ENCODE measurements at regions not wholly inside any gene's neighbourhood (a gene's known extent, or its start where the extent isn't known, plus 50 kb on each side); places are given as distances from the start of the nearest gene placed in this dataset.
"Not testable (repeated sequence)": the region's sequence is repeated elsewhere in the genome, so short reads cannot be mapped to it uniquely, and the experiment has no call there.

DNA sequence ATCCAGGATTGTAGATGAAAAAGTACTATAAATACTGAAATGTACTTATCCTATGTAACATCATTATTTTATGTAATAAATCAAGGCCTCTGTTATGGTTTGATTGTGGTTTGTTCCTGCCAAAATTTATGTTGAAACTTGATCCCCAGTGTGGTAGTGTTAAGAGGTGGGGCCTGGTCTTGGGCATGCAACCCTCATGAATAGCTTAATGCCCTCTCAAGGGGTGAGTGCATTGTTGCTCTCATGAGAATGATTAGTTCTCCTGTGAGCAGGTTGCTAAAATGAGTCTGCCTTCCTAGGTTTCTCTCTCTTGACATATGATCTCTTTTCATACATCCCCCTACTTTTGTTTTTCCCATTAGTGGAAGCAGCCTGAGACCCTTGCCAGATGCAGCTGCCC, 915.4 kb downstream of the TSN start:
- DNase-seq = no peak

DNA sequence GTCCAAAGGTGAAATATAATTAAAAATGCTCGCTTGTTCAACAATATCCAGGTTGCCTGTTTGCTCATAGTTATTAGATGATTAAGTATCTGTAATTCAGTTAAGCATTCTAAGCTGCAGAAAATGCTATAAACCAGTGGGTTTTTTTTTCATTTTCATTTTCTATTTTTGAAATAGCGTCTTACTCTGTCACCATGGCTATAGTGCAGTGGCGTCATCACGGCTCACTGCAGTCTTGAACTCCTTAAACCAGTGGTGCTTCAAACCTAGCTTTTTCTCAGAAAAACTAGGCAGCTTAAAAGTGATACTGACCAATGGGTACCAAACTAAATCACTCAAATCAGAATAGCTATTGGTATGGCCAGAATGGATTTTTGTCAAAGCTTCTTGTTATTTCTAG, 925.2 kb downstream of the TSN start:
- no peak for DNase-seq

DNA sequence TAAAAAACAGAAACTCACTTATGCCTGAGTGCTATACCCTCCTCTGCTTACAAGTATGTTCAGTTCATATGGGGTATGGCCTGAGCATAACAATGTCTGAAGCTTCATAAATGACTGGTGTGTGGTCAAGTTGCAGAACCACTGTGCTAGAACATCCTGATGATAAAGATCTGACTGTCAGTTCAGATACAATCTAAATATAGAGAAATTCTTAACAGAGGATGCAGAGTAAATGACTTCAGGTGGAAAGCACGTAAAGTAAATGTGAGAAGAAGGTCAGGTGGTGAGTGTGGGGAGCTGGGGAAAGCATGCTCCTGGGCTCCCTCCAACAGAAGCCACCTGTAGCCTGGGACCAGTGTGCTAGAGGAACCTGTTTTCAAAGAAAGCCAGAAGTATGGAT, 926.2 kb downstream of the TSN start:
- no peak for DNase-seq

DNA sequence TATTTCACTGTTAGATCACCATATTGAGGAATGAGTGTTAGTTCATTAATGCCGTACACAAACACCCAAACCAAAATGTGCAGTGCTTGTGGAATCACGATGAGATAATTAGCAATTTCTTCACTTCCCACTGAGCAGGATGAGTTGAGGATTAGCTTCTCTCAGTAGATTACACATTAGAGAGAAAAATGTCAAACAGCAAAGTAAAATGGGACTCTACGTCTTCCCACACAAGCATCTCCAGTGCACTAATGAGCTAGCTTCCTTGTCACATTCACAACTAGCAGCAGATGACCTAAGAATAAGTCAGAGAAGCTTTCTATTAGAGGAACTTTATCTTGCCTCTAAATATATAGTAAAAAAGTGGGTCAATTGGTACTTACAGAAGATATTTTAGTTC, 926.9 kb downstream of the TSN start:
- no peak for DNase-seq

DNA sequence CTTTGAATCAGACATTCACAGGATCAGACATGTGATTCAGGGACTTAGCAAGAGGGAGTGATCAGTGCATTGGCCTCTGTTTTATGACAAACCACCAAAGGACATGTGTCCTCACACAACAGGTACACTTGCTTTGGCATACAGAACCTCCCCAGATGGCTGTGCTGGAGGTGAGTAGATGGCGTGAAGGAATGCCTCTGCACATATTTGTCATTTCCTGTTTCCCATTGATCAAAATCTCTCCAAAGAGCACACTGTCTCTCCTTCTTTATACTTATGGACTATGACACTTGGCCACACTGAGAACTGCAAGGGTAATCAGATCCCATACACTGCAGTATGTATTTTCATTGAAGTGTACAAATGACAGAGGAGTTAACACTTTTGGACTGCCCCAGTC, 927.6 kb downstream of the TSN start:
- no peak for DNase-seq

DNA sequence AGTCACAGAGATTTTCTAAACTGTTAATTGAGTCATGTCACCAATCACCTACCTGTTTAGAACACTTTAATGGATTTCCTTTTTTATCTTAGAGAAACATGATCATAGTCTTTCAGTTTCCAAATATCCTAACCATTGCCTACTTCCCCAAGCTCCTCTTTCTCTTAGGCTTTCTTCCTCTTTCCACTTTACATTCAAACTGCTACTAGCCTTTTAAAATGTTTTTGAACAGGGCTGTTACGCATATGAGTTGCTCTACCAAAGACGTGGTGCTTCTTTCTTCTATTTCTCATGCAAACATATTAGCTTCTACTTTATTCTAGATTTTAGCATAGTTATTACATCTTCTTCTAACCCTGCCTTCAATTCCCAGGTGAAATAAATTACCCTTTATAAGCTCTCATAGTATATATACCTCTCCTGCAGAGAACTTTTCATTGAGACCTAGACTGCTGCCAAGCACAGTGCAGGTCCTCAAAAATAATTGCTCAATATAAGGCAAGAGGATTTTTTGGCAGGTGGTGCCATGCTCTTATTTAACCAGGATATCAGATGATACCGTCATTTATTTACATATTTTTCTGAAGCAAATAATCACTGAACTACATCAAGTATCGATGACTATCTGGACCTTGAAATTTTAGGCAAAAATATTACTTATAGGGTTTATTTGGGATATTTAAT, 937.1 kb downstream of the TSN start:
- no peak for DNase-seq

DNA sequence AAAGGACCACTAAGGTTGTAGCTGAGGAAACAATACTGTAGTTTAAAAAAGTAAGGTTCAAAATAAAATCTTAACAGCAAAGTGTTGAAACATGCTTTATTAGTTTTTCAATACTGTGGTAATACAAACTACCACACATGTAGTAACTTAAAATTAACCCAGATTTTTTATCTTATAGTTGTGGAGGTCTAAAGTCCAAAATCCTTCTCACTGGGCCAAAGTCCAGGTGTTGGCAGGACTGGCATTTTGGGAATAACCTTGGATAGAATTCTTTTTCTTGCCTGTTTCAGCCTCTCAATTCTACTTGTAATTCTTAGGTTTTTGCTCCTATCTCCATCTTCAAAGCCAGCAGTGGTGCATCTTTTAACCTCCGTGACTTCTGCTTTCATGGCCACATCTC, 942.0 kb downstream of the TSN start:
- DNase-seq = no peak

DNA sequence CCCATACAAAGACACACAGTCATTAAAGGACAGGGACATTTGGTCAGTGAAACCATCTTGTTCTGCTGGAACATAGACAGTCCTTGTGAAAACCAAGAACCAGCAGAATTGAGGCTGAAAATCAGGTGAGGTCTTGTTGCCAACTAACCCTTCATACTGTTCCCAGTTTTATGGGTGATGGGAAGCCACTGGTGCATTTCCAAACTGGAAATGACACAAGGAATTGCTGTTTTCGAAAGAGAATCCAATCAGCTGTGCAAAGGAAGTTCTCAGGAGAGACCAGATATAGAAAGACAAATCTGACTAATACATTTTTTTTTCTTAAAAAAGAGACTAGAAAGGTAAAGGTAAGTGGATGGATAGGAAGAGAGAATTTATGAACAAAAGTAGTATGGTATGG, 948.2 kb downstream of the TSN start:
- no peak for DNase-seq

DNA sequence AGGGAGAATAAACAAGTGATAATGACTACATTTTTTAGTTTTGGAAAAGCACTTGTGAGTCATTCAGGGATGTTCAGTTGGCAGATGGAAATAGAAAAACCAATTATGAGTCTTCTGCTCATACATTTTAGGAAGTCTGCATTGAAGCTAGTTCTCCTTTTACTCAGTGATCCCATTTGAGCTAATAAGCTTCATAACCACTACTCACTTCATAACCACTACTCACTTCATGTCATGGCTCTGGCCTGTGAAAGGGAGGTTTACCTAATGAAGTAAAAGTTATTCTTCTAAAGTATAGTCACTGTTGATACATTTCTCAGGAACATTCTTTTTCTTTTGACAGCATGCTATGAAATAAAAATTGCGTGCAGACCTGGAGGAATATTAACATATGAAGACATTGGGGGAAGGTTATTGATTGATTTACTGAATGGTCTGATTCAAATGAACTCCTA, 948.7 kb downstream of the TSN start:
- no peak for DNase-seq

DNA sequence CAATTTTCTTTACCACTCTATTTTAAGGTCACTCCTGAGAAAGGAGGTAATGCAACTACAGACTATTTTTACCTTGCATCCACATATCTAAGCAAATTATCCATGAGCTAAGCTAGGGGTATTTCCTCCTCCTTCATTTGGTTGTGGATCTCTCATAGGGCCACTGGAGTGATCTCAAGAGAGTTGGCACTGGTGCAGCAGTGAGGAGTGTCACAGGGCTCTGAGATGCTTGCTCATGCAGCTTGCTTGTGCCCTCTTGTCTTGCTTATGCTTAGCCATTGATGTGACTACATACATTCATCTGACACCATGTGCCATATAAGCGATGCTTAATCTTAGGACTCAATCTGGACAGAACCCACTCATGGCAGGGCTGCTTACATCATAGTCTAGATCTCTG, 950.3 kb downstream of the TSN start:
- DNase-seq = no peak

DNA sequence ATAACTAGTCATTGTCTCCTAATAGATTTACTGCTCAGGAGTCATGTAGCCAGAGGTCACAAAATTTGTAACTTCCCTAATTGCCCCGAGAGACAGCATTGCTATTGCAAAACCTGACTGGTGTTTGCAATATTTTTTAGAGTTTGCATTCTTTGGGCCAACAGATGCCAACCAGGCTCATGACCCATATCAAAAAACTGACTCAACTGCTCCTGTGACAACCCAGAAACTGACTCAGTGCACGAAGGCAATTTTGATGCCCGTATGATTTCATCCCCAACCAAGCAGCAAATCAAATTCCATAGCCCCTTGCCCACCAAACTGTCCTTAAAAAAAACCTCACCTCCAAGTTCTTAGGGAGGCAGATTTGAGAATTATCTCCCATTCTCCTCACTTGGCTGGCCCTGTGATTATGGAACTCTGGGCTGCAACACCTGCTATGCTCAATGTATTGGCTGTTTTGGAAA, 951.3 kb downstream of the TSN start:
- DNase-seq = no peak

DNA sequence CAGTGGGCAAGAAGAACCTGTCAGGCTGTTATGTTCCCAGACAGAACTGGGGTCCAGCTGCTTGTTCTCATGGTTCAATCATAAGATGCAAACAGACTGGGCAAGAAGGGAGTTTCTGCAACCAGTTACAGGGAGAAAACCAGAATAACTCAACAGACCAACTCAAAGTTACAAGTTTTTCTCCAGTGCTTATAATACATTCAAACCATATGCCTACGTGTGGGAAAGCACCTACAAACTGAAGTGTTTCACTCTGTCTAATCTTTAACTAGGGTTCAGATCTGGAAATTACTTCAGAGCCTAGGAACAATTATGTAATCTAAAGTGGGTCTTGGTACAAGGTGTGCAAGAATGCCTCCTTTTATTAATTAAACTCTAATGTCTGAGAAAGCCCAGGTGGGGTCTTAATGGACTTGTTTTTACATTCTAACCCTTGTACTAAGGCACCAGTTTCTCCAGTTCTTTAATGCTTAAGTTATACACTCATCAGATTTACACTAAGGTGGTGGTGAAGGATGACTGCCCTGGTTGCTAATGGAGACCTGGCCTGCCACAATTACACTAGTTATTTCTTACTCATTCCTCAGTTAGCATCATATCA, 951.9 kb downstream of the TSN start:
- DNase-seq = no peak

DNA sequence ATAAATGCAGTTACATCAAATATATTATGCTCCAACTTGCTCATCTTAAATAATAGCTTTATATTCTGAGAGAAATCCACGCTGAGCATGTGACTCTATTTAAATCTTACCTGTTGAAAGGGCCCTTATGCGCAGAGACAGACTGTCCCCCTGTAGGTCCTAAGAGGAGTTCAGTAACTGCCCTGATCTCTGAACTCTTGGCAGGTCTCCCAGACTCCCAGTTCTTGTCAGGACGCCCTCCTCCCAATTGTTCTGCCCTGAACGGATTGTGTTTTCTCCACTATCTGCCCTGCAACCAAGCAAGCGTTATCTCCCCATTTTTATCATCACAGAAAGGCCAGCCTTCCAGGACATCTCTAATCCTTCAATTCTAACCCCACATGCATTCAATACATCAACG, 954.6 kb downstream of the TSN start:
- no peak for DNase-seq

DNA sequence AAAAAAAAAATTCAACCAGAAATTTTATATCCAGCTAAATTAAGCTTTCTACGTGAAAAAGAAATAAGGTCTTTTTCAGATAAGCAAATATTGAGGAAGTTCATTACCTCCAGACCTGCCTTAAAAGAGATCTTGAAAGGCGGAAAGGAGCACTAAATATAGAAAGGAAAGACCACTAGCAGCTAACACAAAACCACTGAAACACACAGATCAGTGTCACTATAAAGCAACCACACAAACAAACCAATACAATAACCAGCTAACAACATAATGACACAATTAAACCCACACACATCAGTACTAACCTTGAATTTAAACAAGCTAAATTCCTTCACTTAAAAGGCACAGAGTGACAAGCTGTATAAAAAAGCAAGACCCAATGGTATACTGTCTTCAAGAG, 958.3 kb downstream of the TSN start:
- DNase-seq = no peak

DNA sequence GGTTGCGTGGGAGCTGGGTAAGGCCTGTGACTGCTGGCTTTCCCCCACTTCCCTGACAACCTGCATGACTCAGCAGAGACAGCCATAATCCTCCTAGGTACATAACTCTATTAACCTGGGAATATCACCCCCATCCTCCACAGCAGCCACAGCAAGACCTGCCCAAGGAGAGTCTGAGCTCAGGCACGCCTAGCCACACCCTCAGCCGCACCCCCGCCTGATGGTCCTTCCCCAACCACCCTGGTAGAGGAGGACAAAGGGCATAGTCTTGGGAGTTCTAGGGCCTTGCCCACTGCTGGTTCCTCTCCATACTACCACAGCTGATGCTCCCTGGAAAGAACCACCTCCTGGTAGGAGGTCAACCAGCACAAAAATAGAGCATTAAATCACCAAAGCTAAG, 965.4 kb downstream of the TSN start:
- not testable (repeated sequence) for DNase-seq

DNA sequence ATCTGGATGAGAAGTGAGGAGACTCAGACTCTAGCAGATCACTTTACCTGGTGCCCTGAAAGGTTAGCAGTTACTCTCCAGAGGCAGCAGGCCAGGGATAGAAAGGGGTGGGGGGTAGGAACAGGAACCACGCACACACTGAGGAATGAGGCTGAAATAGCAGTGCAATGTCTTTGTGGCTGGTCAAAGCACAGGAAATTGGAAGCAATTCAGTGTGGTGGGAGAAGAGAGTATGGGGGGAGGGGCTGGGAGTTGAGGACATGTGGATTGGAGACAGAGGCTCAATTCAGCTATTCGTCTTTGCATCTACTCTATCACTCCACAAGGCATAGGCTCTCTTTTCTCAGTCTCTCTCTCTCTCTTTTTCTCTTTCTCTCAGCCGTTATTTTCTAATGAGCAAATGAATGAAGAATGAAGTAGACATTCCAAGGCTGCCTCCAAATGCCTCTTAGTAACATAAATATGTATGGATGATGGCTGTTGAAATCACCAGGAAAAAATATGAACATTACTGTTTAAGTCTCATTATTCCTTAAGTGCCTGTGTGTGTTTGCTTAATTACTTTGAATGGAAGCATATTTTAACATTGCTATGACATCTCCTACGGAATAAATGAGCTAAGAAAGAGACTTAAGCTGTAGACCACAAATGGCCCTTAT, 979.4 kb downstream of the TSN start:
- peak; percentile 66 for DNase-seq

DNA sequence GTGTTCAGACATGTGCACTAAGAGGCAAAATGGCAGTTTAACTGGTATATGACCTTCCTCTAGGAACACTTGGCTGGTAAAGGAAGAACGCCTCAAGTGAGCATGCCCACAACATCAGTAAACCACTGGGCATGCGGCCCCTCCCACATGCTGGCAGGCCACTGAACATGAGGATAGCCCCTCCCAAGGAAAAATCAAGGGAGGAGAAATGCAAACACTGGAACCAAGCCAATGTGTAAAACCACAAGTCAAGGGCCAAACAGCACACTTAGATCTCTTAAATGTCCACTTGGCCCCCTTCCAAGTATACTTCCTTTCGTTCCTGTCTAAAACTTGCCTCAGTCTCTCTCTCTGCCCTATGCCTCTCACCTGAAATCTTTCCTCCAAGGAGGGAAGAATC, 980.8 kb downstream of the TSN start:
- peak; percentile 57 for DNase-seq

DNA sequence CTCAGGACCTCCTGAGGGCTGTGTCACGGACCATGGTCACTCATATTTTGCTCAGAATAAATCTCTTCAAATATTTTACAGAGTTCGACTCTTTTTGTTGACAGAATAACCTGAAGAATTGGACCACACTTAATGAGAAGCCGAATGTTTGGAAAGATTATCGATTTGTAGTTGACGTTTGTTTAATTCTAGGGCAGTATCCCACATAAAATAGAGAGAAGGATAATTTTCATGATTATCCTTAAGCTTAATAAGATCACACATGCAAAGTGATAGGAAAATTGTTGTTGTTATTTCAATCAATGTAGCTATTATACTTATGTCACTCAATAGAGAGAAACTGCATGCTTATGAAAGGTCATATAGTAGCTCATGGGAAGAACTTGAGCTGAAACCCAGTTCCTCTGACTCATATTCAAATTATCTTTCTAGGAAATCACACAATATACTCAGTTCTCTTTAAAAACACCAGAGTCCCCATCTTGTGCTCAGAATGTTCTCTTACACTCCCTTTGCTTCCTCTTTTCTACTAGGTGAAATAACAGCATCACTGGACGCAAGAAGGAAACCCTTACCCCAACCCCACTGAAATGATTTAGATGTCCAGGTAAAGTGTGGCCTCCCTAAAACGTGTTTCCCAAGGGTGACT, 982.1 kb downstream of the TSN start:
- peak; percentile 58 for DNase-seq

DNA sequence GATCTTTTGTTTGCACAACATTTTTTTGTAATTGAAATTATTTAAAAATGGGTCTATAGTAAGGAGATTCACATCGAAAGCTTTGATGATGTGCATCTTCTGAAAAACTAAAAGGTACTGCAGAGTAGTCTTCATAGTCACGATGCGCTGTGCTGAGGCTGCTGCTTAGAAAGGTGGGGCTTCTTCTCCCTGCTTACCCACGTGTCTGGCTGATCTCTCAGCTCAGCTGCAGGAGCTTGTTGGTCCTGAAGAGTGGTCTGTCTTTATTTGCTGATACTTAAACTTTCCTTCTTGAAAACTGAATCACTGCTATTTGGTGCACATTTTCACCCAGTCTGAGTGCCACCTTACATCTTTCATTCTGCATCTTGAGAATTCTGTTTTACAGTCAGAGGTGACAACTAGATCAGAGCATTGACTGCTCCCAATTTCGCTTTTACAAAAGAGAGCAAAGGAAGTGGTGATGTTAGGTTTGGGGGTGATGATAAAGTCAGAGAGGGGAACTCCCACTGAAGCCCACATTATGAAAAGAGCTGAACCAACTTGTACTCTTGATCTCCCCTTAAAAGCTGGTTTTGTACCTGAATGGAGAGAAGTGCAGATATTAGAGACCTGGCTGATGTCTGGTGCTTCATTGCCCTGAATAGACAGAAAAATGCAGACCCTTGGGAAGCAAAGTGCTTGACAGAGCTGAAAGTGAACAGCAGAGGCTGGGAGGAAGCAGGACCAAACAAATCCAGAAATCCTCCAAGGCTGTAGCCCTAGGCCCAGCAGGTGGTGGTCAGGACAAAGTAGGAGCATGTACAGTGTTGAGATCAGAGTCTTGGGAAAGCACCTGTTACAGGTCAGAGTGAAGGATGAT, 984.5 kb downstream of the TSN start:
- DNase-seq = no peak

DNA sequence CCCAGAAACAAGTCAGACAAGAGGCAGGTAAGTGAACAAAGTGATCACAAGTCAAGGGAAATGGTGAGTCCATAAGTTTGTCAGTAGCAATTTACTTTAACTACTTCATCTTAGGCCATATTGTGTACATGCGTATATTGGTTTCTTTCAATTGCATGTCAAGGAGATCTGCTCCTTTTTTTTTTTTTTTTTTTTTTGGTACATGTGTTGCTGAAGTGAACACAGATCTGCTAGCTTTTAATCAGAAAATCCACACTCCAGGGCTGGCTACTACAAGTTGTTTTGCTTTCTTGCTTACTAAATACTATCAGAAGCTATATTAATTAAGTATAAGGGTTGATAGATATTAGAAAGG, 985.1 kb downstream of the TSN start:
- no peak for DNase-seq

DNA sequence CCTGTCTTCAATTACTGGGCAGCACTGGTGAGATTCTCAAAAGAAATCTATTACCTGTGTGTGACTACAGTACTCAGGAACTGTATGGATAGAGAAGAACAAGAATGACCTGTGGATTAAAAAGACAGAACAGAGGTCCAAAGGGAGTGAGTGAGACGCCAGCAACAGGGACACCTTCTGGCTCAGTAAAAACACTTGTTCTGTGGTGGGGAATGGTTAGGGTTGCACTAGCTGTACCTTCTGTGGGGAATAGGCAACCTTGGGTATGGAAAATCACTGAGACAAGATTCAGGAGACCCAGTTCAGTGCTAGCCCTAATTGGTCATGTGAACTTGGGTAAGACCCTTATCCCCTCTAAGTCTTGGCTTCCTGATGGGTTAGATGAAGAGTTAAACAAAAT, 986.0 kb downstream of the TSN start:
- no peak for DNase-seq

DNA sequence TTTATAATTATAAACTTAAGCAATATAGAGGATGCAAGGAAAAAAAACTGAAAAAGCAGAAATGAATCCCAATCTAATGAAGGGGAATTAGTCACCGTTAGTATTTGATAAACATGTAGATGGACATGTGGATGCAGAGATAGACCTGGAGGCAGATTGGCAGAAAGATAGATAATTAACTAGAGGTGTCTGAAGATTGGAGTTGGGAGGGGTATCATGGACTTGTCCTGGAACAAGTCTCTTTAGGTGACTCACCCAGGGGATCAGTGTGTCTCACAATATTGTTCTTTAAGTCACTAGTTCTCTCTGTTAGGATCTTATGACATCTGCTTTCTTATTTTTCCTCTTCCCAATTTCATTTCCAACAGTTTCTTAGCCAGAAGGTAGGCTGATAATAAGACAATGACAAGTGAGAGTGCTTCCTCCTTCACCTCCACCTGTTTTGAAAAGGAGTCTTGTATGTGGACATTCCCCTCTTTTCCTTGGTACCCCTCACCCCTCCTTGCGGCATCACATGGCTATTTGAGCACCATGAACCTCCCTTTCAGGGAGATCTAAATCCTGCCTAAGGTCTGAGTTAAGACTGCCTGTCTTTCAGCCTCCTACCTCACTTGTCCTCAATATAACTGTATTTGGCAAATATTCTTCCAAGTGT, 987.7 kb downstream of the TSN start:
- DNase-seq = no peak
